ENCODE measurements at regions not wholly inside any gene's neighbourhood (a gene's known extent, or its start where the extent isn't known, plus 50 kb on each side); places are given as distances from the start of the nearest gene placed in this dataset.

GRCh38 chr9:78765861-78766260, 468.9 kb downstream of the PSAT1 start:
- TF ChIP-seq, protein P1, sequence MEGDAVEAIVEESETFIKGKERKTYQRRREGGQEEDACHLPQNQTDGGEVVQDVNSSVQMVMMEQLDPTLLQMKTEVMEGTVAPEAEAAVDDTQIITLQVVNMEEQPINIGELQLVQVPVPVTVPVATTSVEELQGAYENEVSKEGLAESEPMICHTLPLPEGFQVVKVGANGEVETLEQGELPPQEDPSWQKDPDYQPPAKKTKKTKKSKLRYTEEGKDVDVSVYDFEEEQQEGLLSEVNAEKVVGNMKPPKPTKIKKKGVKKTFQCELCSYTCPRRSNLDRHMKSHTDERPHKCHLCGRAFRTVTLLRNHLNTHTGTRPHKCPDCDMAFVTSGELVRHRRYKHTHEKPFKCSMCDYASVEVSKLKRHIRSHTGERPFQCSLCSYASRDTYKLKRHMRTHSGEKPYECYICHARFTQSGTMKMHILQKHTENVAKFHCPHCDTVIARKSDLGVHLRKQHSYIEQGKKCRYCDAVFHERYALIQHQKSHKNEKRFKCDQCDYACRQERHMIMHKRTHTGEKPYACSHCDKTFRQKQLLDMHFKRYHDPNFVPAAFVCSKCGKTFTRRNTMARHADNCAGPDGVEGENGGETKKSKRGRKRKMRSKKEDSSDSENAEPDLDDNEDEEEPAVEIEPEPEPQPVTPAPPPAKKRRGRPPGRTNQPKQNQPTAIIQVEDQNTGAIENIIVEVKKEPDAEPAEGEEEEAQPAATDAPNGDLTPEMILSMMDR (IDR thresholded peaks at IDR 0.05), result no peak
- TF ChIP-seq POLR2A (IDR thresholded peaks at IDR 0.05), result no peak

Measured in transverse colon (tissue), 3 donors.